ENCODE measurements at regions not wholly inside any gene's neighbourhood (a gene's known extent, or its start where the extent isn't known, plus 50 kb on each side); places are given as distances from the start of the nearest gene placed in this dataset.

- H3K4me1 ChIP-seq: peaks cover 0 to 6% (median 0%) of the 10 kb centered on the region in 9 donors
- no peak overlapping the region for H3K4me3 ChIP-seq
- TF ChIP-seq CTCF (IDR thresholded peaks at IDR 0.05): no peak
- ATAC-seq (no peak), DNase-seq (no peak)
- 88 to 95% methylated on average over 5 of the region's 5 CpGs for WGBS, 2 donors
- no peaks in the 10 kb centered on the region for H3K27me3 ChIP-seq
- H3K36me3 ChIP-seq: no peaks in the 10 kb centered on the region
- no peak overlapping the region for H3K27ac ChIP-seq
- intact Hi-C loops (cut with DNase I): loop anchor here in 1 of 10 donors (10.0 kb wide), 1 partner anchor 243 kb away; the partner anchor contains the start of gene JAG1
- peaks cover 0 to 9% (median 0%) of the 10 kb centered on the region in 11 donors for H3K9me3 ChIP-seq
Observed at GRCh38 chr20:10917826-10918225, 244.0 kb upstream of the JAG1 start.

- intact Hi-C loops (cut with DNase I): loop anchor here in 2 of 10 donors (10.0 kb wide), 2 partner anchors 55 to 245 kb away; partner anchors contain the start of gene JAG1 (in 1 of the 2)
- no peak overlapping the region for H3K27ac ChIP-seq
- WGBS, 2 donors: 69 to 75% methylated on average over 6 of the region's 6 CpGs
- TF ChIP-seq CTCF (IDR thresholded peaks at IDR 0.05): no peak
- H3K4me3 ChIP-seq: no peak overlapping the region
- peaks cover 0 to 9% (median 0%) of the 10 kb centered on the region in 9 donors for H3K4me1 ChIP-seq
- H3K36me3 ChIP-seq: no peaks in the 10 kb centered on the region
- DNase-seq (peak in 1 of 2 donors; percentile 31), ATAC-seq (peak in 5 of 8 donors; percentile 34 to 81 (median 56))
- H3K27me3 ChIP-seq: no peaks in the 10 kb centered on the region
- peaks cover 0 to 7% (median 0%) of the 10 kb centered on the region in 11 donors for H3K9me3 ChIP-seq
Observed at GRCh38 chr20:10919396-10920140, 245.8 kb upstream of the JAG1 start.

- 80 to 84% methylated on average over 2 of the region's 2 CpGs for WGBS, 2 donors
- intact Hi-C loops (cut with DNase I): loop anchor here in 1 of 10 donors (10.0 kb wide), 1 partner anchor 56 kb away; no protein-coding TSS in a partner anchor
- Histone ChIP-seq H3K36me3 (no peaks in the 10 kb centered on the region), H3K4me3 (no peak overlapping the region), H3K4me1 (peaks cover 0 to 9% (median 0%) of the 10 kb centered on the region in 9 donors), H3K27ac (no peak overlapping the region), H3K27me3 (no peaks in the 10 kb centered on the region), H3K9me3 (peaks cover 0 to 7% (median 0%) of the 10 kb centered on the region in 11 donors)
- TF ChIP-seq CTCF (IDR thresholded peaks at IDR 0.05): no peak
- DNase-seq (no peak), ATAC-seq (no peak)
Observed at GRCh38 chr20:10920396-10920795, 246.6 kb upstream of the JAG1 start.

- H3K4me3 ChIP-seq: no peak overlapping the region
- no peaks in the 10 kb centered on the region for H3K27me3 ChIP-seq
- H3K4me1 ChIP-seq: peaks cover 0 to 9% (median 0%) of the 10 kb centered on the region in 9 donors
- intact Hi-C loops (cut with DNase I): loop anchor here in 1 of 10 donors (10.0 kb wide), 1 partner anchor 57 kb away; no protein-coding TSS in a partner anchor
- DNase-seq (no peak), ATAC-seq (no peak)
- no peaks in the 10 kb centered on the region for H3K36me3 ChIP-seq
- WGBS, 2 donors: 97 to 98% methylated on average over 2 of the region's 2 CpGs
- H3K9me3 ChIP-seq: peaks cover 0 to 7% (median 0%) of the 10 kb centered on the region in 11 donors
- TF ChIP-seq CTCF (IDR thresholded peaks at IDR 0.05): no peak
- no peak overlapping the region for H3K27ac ChIP-seq
Observed at GRCh38 chr20:10921491-10922010, 247.8 kb upstream of the JAG1 start.
